GM12872 (cell line): ENCODE measurements at regions not wholly inside any gene's neighbourhood (a gene's known extent, or its start where the extent isn't known, plus 50 kb on each side); places are given as distances from the start of the nearest gene placed in this dataset.

Experiments used
- CTCF ChIP-seq: IDR thresholded peaks from 3 replicates; pipeline ENCODE4 v1.5.1; 2011; ENCODE audit warnings: low read depth, mild to moderate bottlenecking, low read length, moderate library complexity; ENCODE audit not compliant: insufficient read depth

- TF ChIP-seq CTCF = no peak
Measured at GRCh38 chr5:108467563-108467962, 85.7 kb upstream of the FBXL17 start.

- no peak for TF ChIP-seq CTCF
Measured at GRCh38 chr5:108461628-108462367, 79.9 kb upstream of the FBXL17 start.

GRCh38 chr5:108459769-108460168, 77.9 kb upstream of the FBXL17 start:
- no peak for TF ChIP-seq CTCF

- TF ChIP-seq CTCF = no peak
Measured at GRCh38 chr5:108451269-108451668, 69.4 kb upstream of the FBXL17 start.

- no peak for TF ChIP-seq CTCF
Measured at GRCh38 chr5:108437425-108437824, 55.5 kb upstream of the FBXL17 start.

GRCh38 chr5:108436696-108437095, 54.8 kb upstream of the FBXL17 start:
- no peak for TF ChIP-seq CTCF

GRCh38 chr5:108433600-108433999, 51.7 kb upstream of the FBXL17 start:
- TF ChIP-seq CTCF = no peak
